AG08396 (cell line): ENCODE measurements at regions not wholly inside any gene's neighbourhood (a gene's known extent, or its start where the extent isn't known, plus 50 kb on each side); places are given as distances from the start of the nearest gene placed in this dataset.
"Not testable (repeated sequence)": the region's sequence is repeated elsewhere in the genome, so short reads cannot be mapped to it uniquely, and the experiment has no call there.

Experiments used
- DNase-seq: peaks from one replicate; pipeline ENCODE4 v3.0.0; 2012; ENCODE audit warnings: low spot score, mixed read lengths

GRCh38 chr15:35929740-35930444, 383.9 kb upstream of the DPH6 start:
- DNase-seq, result no peak

- DNase-seq, result no peak
Observed at GRCh38 chr15:35931799-35932341, 385.9 kb upstream of the DPH6 start.

GRCh38 chr15:35932531-35932930, 386.6 kb upstream of the DPH6 start:
- no peak for DNase-seq

GRCh38 chr15:35933531-35933930, 387.6 kb upstream of the DPH6 start:
- DNase-seq, result no peak

GRCh38 chr15:35934383-35935049, 388.6 kb upstream of the DPH6 start:
- no peak for DNase-seq

GRCh38 chr15:35936284-35936683, 390.3 kb upstream of the DPH6 start:
- no peak for DNase-seq

- DNase-seq, result no peak
Observed at GRCh38 chr15:35937380-35937779, 391.4 kb upstream of the DPH6 start.

GRCh38 chr15:35944945-35945585, 399.1 kb upstream of the DPH6 start:
- DNase-seq, result no peak

GRCh38 chr15:35953424-35953823, 407.5 kb upstream of the DPH6 start:
- DNase-seq, result no peak

GRCh38 chr15:35956056-35956455, 410.1 kb upstream of the DPH6 start:
- no peak for DNase-seq

- no peak for DNase-seq
Observed at GRCh38 chr15:35958021-35958420, 412.1 kb upstream of the DPH6 start.

GRCh38 chr15:35958975-35959374, 413.0 kb upstream of the DPH6 start:
- DNase-seq, result no peak

GRCh38 chr15:35963326-35963725, 417.4 kb upstream of the DPH6 start:
- DNase-seq, result no peak

GRCh38 chr15:35966781-35967180, 420.8 kb upstream of the DPH6 start:
- no peak for DNase-seq

- DNase-seq, result not testable (repeated sequence)
Observed at GRCh38 chr15:35967968-35968367, 422.0 kb upstream of the DPH6 start.

- DNase-seq, result no peak
Observed at GRCh38 chr15:35973029-35973428, 427.1 kb upstream of the DPH6 start.

GRCh38 chr15:35974052-35974451, 428.1 kb upstream of the DPH6 start:
- DNase-seq, result no peak

- DNase-seq, result no peak
Observed at GRCh38 chr15:35975941-35976340, 430.0 kb upstream of the DPH6 start.

GRCh38 chr15:35979608-35980007, 433.6 kb upstream of the DPH6 start:
- DNase-seq, result no peak

GRCh38 chr15:35980719-35981118, 434.8 kb upstream of the DPH6 start:
- peak; percentile 28 for DNase-seq

GRCh38 chr15:35986191-35986721, 440.3 kb upstream of the DPH6 start:
- no peak for DNase-seq

GRCh38 chr15:35987056-35987455, 441.1 kb upstream of the DPH6 start:
- no peak for DNase-seq

- DNase-seq, result no peak
Observed at GRCh38 chr15:35991386-35991785, 445.4 kb upstream of the DPH6 start.
